ENCODE measurements at regions not wholly inside any gene's neighbourhood (a gene's known extent, or its start where the extent isn't known, plus 50 kb on each side); places are given as distances from the start of the nearest gene placed in this dataset.

DNA sequence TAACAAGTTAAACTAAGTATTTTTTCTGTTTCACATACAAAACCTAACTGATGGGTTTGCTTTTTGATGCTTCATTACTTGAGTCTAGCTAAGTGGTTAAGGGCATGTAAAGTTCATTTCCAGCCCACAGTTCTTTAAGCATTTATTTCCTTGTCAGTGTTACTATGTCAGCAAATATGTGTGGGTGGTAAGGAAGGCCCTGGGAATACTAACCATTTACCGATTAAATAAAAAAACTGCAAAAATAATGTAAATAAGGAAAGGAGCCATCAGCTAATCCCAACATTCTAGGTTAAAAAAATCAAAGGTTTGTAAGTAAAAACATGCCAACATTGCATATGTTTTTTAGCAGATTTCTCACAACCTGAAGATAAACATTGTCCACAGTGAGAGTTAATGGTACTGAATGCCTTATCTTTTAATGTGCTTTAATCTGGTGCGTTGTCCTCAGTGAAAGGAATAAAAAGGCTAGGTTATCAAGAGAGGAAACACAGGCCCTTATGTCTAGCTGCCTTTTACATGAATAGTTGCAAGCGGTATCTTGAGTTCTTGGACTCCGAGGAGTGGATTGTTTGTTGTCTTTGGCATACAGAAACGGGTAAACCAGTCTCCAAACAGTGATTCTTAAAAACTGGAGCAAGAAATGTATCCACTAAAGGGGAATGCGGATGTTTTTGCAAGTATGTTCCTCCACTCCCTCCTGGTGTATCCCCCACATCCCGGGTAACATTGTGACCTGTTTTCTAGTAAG, 949.6 kb upstream of the SLC10A2 start:
- in situ Hi-C loops (cut with HindIII; ENCODE audit: low sequenced_read_pairs): no loop called here

DNA sequence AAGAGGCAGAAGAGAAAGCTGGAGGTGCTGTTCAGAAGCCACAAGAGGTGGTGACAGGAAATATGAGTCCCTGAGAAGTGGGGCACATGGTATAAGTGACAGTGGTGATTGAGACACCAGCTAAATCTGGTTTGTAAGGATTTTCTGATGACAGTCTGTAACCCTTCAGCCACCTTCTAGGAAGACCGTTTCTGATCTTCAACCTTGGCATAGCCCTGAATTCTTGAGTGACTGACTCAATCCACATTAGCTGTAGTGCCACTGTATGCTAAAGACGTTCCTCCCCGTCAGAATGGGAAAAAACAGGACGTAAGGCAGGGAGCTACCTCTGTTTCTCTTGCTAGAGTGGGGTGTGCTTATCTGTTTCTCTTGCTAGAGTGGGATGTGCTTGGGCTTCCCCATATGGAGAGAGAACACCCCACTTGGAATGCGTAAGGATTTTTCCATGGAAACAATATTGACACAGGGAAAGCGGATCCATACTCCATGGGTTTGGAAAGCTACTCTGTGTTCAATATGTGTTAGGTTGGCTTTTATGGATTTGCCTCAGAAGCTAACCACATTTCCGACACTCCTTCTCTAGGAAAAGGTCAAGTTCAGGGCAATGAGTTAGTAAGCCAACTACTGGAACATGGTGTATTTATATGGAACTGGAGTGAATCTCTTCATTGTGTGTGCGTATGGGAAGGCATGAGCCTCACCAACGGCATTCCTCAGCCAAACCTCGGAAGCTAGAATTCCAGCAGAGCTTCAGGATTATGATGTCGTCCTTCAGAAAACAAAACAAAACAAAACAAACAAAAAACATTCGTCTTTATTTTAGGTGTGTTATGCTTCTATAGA, 948.8 kb upstream of the SLC10A2 start:
- in situ Hi-C loops (cut with HindIII; ENCODE audit: low sequenced_read_pairs): loop anchor here (5.0 kb wide), 1 partner anchor 58 kb away; no protein-coding TSS in a partner anchor

DNA sequence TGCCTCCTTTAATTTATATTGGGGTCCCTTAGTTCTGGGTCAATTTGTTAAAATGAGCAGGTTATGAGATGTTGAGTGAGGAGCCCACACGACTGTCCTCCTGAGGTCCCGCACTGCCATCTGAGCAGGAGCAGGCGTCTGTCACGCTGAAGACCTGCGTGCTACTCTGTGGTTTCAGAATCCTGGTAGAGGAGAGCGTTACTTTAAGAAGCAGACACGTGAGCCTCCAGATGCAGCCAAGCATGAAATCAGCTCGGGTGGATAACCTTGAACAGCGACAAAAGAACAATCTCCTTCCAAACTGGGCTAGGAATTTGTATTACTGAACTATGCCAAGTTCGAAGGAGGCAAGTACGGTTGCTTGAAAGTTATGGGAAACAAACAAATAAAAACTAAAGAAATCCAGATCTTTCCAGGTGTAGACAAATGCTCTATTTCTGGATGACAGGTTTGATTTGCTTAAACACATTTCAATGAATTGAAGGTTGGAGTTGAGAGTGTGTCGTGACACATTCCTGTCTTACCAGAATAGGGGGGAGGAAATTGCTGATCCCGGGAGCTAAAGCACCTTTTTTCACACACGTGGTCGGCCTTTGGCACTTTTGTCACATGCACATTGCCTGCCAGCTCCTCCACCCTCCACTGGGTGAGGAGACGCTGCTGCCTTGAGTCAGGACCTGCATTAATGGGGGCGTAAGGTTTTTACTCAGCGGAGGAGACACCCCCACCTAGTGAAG, 945.5 kb upstream of the SLC10A2 start:
- in situ Hi-C loops (cut with HindIII; ENCODE audit: low sequenced_read_pairs): loop anchor here (5.0 kb wide), 1 partner anchor 54 kb away; no protein-coding TSS in a partner anchor

DNA sequence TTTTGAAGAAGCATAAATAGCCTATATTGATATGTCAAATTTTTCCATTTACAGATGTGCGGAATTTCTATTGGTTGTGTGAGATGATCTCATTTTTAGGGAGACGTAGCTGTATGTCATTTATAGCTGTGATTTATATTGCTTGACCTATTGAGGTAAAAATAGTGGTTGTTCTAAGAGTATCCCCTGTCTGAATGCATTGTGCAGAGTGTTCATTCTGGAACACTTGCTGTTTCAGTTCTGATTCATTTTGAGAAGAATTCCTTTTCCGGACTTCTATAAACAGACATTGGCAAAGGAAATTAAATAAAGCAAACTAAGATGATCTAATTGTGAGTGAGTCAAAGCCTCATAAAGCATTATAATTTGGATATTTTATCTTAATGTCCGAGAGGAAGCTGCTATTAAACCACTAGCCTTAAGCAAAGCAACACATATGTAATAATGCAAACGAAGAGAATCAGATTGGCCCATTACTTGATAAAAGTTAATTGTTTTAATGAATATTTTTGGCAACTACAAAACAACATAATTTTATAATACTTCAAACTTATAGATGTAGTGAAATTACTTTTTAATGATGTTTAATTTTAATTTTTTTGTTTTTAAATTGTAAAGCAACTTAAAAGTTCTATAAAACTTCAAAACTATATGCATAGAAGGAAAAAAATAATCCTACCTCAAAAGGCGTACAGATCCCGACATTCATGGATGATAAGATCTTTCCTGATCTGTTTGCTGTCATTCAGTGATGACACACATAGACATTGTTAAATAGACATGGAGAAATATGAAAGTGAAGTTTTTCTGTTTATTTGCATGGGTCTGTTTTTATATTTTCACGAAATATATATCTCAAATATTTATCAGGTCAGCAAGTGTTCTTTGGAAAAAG, 942.6 kb upstream of the SLC10A2 start:
- in situ Hi-C loops (cut with HindIII; ENCODE audit: low sequenced_read_pairs): no loop called here

DNA sequence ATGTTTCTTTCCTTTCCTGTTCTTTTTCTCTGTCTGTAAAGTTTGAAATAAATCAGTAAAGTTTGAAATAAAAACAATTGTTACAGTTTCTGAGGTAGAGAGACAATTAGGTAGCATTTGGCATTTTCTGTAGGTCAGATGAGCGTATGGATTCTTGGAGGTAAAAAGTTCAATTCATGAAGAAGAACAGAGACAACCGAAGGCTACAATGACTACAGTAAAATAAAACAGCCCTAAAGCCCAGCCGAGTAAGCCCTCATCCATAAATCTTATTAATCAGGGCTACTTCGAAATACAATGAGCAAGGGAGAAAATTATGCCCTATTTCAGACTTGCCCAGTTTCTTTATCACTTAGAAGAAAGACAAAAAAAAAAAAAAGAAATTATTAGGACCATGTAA, 941.9 kb upstream of the SLC10A2 start:
- in situ Hi-C loops (cut with HindIII; ENCODE audit: low sequenced_read_pairs): no loop called here

DNA sequence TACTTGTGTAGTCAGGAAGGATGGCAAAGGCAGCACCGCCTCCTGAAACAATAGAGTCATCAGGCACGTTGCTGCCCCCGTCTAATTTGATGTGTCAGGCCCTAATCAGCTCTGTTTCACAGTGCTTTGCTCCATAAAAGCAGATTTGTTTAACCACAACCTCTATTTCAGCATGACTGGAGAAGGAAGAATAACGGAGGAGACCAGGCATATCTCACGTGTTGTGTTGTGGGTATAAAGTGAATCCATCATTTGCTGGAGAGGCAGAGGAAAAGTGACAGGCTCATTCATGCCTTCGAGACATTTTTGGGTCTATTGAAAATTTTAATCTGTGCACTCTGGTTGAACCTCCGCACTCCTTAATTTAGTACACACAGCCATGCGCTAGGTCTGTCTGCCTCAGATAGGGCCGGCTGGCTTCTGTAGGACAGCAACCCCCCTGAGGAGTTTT, 940.4 kb upstream of the SLC10A2 start:
- in situ Hi-C loops (cut with HindIII; ENCODE audit: low sequenced_read_pairs): no loop called here

DNA sequence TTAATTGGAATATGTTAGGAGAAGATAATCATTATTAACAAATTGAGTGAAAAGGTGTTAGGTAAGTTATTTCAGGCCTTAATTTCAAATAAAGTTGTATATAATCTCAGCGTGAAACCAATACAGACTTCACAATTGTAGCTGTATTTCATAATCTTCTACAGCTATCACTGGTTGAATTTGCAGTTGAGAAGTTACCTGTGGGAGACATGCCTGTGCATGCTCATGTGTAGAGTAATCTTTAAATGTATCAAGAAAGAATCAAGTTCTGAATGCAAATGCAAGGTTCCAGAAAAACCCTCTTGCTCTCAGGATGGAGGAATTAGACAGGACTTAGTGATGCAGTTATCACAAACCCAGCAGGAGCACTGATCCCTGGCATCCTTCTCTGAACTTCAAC, 938.4 kb upstream of the SLC10A2 start:
- in situ Hi-C loops (cut with HindIII; ENCODE audit: low sequenced_read_pairs): no loop called here

DNA sequence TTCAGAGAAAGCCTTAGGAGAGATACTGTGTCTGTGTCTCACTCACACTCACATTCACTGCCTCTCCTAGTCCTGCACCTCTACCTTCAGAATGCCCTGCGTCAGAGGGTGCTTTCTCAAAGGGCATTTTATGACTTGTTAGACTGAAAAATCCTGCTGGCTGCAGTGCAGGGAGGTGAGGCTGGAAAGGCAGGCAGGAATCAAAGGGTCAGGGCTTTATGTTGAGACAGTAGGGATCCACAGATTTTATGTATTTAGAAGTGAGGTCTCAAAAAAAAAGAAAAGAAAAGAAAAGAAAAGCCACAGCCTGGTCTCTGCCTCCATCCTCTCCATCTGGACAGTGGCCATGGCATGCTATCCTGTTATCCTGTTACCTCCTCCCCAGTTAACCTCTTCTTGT, 936.0 kb upstream of the SLC10A2 start:
- in situ Hi-C loops (cut with HindIII; ENCODE audit: low sequenced_read_pairs): no loop called here

DNA sequence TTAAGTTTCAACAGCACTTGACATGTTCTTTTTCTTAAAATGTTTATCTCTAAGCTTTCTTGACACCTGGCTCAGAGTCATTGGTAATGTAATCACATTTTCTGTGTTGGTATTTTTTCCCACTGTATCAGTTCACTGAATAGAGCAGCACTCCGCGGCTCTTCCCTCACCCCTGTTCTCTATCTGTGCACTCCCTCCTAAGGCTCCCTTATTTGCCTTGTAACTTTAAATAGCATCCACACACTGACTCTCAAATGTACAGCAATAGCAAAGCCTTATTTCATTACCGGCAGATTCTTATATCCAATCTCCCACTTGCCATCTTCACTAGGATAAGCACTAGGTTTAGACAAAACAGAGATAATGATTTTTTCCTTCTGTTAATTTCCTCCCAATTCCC, 935.5 kb upstream of the SLC10A2 start:
- in situ Hi-C loops (cut with HindIII; ENCODE audit: low sequenced_read_pairs): no loop called here

DNA sequence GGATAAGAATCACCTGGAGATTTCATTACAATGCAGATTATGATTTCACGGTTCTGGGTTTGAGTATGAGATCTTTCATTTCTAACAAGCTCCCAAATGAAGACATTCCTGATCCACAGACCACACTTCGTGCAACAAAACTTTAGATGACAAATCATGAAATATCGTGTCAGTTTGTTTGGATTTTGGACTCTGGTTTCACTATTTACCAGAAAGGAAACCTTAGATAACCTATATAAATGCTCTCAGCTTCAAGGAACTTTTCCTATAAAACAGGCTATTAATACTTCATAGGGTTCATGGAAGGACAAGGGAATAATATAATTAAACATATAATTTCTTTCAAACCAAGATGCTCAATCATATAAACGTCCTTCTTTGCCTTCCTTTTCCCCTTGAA, 930.5 kb upstream of the SLC10A2 start:
- in situ Hi-C loops (cut with HindIII; ENCODE audit: low sequenced_read_pairs): no loop called here

DNA sequence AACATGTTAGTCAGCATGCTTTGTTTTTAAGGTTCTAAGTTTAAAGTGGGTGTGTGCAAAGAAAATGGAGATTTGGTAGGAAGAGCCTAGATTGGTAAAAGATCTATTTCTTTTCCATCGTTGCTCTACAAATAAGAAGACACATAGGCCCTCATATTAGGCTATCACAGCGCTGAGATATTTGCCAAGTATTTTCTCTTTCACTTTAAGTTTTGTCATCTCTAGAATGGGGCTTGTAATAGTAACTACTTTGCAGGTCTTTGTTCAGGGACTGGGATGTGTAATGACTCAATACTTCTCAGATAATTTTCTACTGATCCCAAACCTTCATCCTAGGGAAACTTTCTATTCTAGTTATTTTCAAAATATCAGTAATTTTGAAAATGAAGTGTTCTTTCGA, 917.7 kb upstream of the SLC10A2 start:
- in situ Hi-C loops (cut with HindIII; ENCODE audit: low sequenced_read_pairs): no loop called here

DNA sequence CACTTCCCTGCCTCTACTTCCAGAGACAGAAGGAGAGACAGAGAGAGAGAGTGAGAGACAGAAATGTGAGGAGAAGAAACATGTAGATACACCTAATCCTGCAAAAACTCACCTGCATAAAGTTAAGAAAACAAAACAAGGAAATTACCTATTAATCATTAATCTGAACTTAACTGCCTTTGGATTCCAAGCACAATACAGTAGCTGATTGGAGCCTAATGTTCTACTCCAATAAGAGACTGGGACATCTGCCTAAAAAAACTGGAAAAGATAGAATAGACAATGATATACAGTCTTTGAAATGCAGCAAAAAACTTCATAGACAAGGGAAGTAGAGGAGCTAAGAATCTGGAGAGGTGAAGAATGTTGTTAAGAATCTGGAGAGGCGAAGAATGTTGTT, 910.2 kb upstream of the SLC10A2 start:
- in situ Hi-C loops (cut with HindIII; ENCODE audit: low sequenced_read_pairs): no loop called here

DNA sequence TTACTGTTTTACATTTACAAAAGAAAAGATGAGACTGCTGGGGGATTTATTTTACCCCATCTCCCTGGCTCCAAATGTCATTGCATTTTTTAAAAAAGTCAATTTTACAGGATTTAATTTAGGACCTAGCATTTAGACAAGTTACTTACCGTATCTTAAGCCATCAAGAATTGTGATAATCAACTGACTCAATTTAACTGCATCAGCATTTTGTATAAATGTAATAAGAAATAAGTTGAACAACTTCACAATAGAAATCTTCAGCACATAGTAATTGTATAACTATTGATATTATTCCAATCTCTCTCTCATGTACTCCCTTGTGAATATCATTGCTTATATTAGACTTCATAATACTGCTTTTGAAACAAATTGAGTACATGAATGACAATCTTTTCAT, 907.5 kb upstream of the SLC10A2 start:
- in situ Hi-C loops (cut with HindIII; ENCODE audit: low sequenced_read_pairs): no loop called here

DNA sequence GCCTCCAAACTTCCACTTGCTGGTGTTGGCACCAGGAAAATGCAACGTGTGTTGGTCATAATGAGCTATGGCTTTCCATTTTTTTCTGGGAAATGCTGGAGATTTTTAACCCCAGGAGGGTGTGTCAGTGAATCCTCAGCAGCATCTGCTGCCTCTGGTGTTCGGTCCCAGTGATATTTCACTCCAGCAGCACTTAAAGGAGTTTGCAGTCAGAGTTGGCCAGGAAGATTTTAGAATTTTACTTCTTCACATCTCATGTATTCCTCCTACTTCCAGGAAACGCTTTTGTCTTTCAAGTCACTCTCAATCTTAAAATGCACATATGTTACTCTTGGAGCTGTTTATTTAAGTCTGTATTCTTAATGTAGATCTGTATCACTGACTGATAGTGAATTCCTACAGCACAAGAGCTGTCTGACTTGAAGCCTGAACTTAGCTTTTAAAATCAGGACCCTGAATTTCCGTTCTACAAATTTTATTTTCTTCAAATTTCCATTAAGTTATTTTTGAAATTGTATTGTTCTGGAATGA, 903.4 kb upstream of the SLC10A2 start:
- in situ Hi-C loops (cut with HindIII; ENCODE audit: low sequenced_read_pairs): no loop called here

DNA sequence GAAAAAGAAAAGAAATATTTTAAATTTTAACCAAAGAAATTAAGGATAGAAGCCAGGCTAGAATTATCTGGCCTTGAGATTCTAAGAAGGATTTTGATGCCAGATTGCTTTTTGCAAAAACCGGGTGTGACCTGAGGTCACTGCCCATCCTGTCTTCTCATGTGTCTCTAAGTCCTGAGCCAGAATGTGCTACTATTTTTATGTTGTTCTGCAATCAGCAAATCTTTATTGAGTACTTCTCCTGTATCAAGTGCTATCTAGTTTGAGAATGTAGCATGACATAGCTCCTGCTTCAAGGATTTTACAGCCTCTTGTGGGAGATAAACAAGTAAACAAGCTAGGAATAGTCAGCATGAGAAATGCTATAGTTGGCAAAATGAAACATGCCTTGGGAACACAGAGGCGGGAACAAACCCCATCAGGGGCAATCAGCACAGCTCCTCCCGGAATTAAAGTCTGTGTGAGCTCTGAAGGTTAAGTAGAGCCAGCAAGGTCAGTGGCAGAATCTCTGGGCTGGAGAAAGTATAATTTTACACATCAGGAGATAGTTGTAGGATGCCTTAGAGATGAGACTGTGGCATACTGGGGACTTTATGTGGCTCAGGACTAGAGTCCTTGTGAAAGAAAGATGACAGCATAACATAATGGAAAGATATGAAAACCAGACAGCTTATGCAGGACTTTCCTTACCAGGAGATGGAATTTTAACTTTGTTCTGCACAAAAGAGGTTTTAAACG, 899.5 kb upstream of the SLC10A2 start:
- in situ Hi-C loops (cut with HindIII; ENCODE audit: low sequenced_read_pairs): no loop called here

DNA sequence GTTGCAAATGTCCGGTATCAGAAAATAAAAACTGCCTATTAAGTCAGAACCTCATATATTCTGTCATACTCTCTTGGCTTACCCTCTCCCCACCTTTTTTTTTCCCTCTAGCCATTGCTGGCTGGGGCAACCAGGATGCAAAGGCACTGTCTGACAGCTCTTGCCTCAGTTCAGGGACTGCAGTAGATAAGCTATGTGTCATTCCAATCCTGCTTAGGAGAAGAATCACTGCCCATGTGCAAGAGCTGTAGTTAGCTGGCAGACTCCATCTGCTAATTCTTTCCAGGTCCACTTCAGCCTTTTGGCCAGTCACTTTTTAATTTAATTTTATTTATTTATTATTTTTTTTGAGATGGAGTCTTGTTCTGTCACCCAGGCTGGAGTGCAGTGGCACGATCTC, 895.6 kb upstream of the SLC10A2 start:
- in situ Hi-C loops (cut with HindIII; ENCODE audit: low sequenced_read_pairs): no loop called here

DNA sequence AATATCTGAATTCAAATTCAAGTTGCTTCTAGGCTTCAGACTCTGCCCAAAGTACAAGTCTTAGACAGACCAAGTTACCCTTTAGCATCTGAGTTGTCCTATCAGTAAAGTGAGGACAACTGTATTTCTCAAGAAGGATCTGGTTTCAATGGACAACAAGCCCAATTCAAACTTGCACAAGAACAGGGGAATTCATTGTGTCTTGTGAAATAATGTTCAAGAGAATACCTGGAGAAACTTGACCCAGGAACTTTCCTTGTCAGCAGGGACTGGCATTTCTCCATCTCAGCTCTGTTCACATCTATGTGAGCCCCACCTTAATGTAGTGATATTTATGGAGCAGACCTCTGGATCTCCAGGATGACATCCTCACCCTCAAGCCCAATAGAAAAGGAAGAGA, 894.9 kb upstream of the SLC10A2 start:
- in situ Hi-C loops (cut with HindIII; ENCODE audit: low sequenced_read_pairs): no loop called here

DNA sequence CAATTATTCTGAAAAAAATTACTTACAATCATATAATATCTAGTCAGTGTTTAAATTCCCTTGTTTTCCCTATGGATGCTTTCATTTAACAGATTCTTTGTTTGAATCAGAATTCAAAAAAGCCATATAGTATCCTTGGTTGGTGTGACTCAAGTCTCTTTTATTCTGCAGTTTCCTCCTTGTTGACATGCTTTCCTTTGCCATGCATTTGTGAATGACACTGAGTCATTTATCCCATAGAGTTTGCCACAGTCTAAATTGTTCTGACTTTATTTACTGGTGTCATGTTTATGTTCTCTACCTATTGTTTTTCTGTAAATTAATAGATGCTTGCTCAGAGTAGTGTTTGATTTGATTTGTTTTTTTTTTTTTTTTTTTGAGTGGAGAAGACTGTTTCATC, 893.8 kb upstream of the SLC10A2 start:
- in situ Hi-C loops (cut with HindIII; ENCODE audit: low sequenced_read_pairs): no loop called here

DNA sequence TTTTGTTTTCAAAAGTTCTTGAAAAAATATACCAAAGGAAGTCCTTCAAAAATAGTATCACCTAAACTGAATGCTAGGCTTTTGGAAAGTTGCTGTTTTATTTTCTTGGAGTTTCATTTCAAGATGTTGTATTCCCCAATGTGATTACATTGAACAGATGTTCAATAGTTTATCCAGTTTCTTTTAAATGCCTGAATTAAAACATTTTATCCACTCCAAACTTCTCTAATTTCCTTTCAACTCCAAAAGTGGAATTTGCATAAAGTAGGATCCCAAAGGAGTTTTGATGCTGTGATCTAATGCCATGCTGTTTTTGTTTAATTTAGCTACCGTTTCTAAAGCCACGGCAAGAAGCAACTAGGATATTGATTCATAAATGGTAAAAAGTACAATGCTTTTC, 892.5 kb upstream of the SLC10A2 start:
- in situ Hi-C loops (cut with HindIII; ENCODE audit: low sequenced_read_pairs): loop anchor here (5.0 kb wide), 1 partner anchor 54 kb away; no protein-coding TSS in a partner anchor
